C4-2B (cell line): ENCODE measurements at regions not wholly inside any gene's neighbourhood (a gene's known extent, or its start where the extent isn't known, plus 50 kb on each side); places are given as distances from the start of the nearest gene placed in this dataset.

Source experiments
- ZFX ChIP-seq: fragments of 450-650 bp; IDR thresholded peaks from 2 replicates; pipeline ENCODE4 v1.6.1; 2017
- TF ChIP-seq, protein P1 (sequence below): fragments of 450-650 bp; conservative IDR thresholded peaks from 2 replicates; pipeline ENCODE4 v1.5.1; 2017; ENCODE audit warnings: mild to moderate bottlenecking

DNA sequence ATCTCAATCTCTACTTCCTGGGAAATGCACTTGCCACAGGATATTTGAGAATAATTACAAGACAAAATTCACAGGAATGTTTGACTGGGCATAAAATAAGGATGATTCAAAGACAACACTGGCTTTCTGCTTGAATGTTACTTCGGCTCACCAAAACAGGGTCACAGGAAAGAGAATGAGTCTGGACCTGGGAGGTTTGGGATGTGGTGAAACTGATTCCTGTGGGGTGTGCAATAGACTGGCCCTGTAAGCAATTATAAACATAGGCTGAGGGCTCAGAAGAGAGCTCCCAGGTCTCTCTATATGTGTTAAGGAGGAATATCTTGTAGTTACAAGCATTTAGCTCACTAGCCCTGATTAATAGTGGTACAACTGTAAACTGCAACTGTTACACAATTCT lies 613.9 kb upstream of the CELF2 start:
- TF ChIP-seq, protein P1, sequence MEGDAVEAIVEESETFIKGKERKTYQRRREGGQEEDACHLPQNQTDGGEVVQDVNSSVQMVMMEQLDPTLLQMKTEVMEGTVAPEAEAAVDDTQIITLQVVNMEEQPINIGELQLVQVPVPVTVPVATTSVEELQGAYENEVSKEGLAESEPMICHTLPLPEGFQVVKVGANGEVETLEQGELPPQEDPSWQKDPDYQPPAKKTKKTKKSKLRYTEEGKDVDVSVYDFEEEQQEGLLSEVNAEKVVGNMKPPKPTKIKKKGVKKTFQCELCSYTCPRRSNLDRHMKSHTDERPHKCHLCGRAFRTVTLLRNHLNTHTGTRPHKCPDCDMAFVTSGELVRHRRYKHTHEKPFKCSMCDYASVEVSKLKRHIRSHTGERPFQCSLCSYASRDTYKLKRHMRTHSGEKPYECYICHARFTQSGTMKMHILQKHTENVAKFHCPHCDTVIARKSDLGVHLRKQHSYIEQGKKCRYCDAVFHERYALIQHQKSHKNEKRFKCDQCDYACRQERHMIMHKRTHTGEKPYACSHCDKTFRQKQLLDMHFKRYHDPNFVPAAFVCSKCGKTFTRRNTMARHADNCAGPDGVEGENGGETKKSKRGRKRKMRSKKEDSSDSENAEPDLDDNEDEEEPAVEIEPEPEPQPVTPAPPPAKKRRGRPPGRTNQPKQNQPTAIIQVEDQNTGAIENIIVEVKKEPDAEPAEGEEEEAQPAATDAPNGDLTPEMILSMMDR, result no peak
- no peak for TF ChIP-seq ZFX
